Breast epithelium (tissue), 4 donors: ENCODE measurements at regions not wholly inside any gene's neighbourhood (a gene's known extent, or its start where the extent isn't known, plus 50 kb on each side); places are given as distances from the start of the nearest gene placed in this dataset.
A peak's percentile ranks its signal among the peaks of the same experiment; 100 is the strongest.

Source experiments
- DNase-seq, 2 donors: peaks; one replicate each; pipeline ENCODE4 v3.0.0-alpha.2; 2019; ENCODE audit warnings: low spot score in 2 of 2
- H3K27ac ChIP-seq, 2 donors: fragments of 200-600 bp; sonication (generic) in 1 of 2; one replicate each; pipeline ENCODE4 v1.5.1; 2016 to 2019; ENCODE audit warnings: mild to moderate bottlenecking in 1 of 2
- H3K27me3 ChIP-seq, 2 donors: fragments of 200-600 bp; sonication (generic) in 1 of 2; one replicate each; pipeline versions ENCODE4 v1.5.1 to v1.6.0; 2017 to 2019; ENCODE audit warnings: control low read depth in 1 of 2, mild to moderate bottlenecking in 1 of 2
- H3K36me3 ChIP-seq: fragments of 200-600 bp; one replicate; pipeline ENCODE4 v1.5.1; 2019
- H3K4me1 ChIP-seq, 2 donors: fragments of 200-600 bp; sonication (generic); one replicate each; pipeline ENCODE4 v1.5.1; 2016 to 2019; ENCODE audit warnings: control low read depth in 1 of 2
- H3K4me3 ChIP-seq, 3 donors: fragments of 200-600 bp; sonication (generic); 1 replicate in 2 of 3; 2 replicates in 1 of 3; pipeline ENCODE4 v1.5.1; 2016 to 2019; ENCODE audit warnings: mild to moderate bottlenecking in 3 of 3, moderate library complexity in 2 of 3
- H3K9me3 ChIP-seq, 2 donors: fragments of 200-600 bp; sonication (generic) in 1 of 2; one replicate each; pipeline ENCODE4 v1.5.1; 2016 to 2019; ENCODE audit warnings: control low read depth in 1 of 2
- CTCF ChIP-seq, 3 donors: fragments of 450-650 bp; IDR thresholded peaks; one replicate each; pipeline ENCODE4 v1.5.1; 2016 to 2017; ENCODE audit warnings: antibody characterized with exemption in 3 of 3, mild to moderate bottlenecking in 3 of 3, moderate library complexity in 3 of 3
- POLR2A ChIP-seq: fragments of 450-650 bp; IDR thresholded peaks from one replicate; pipeline ENCODE4 v1.6.1; 2016; ENCODE audit warnings: antibody characterized with exemption, mild to moderate bottlenecking, moderate library complexity
- POLR2AphosphoS5 ChIP-seq, 3 donors: sonication (generic); formaldehyde crosslinking; IDR thresholded peaks; one replicate each; pipeline ENCODE4 v1.6.1; 2017; ENCODE audit warnings: antibody characterized with exemption in 3 of 3
- intact Hi-C: fragments of 100-400 bp; cut with DNase I; formaldehyde crosslinking; loops from one replicate; pipeline ENCODE4 v1.15.1; 2023; ENCODE audit warnings: low total_unique reads

GRCh38 chr17:5705081-5705875 lies 121.0 kb upstream of the NLRP1 start:
- TF ChIP-seq POLR2AphosphoS5 (IDR thresholded peaks at IDR 0.05), result no peak
- no peak for TF ChIP-seq CTCF (IDR thresholded peaks at IDR 0.05)
- no peak for TF ChIP-seq POLR2A
- no peak overlapping the region for H3K4me3 ChIP-seq
- no peaks in the 10 kb centered on the region for H3K4me1 ChIP-seq
- intact Hi-C loops, result no loop called here
- no peaks in the 10 kb centered on the region for H3K36me3 ChIP-seq
- H3K27me3 ChIP-seq, result peaks cover 0 to 11% of the 10 kb centered on the region in 2 donors
- peaks cover 0 to 15% of the 10 kb centered on the region in 2 donors for H3K9me3 ChIP-seq
- no peak for DNase-seq
- no peak overlapping the region for H3K27ac ChIP-seq

- Histone ChIP-seq H3K36me3 (no peaks in the 10 kb centered on the region), H3K4me1 (no peaks in the 10 kb centered on the region), H3K4me3 (no peak overlapping the region), H3K27me3 (peaks cover 0 to 8% of the 10 kb centered on the region in 2 donors), H3K9me3 (peaks cover 0 to 15% of the 10 kb centered on the region in 2 donors), H3K27ac (no peak overlapping the region)
- no peak for DNase-seq
- intact Hi-C loops, result no loop called here
- TF ChIP-seq CTCF (IDR thresholded peaks at IDR 0.05) (no peak), POLR2AphosphoS5 (IDR thresholded peaks at IDR 0.05) (no peak), POLR2A (no peak)
Measured at GRCh38 chr17:5705876-5706576, 121.7 kb upstream of the NLRP1 start.

GRCh38 chr17:5706577-5707210 lies 122.4 kb upstream of the NLRP1 start:
- Histone ChIP-seq H3K4me1 (no peaks in the 10 kb centered on the region), H3K27ac (no peak overlapping the region), H3K27me3 (peaks cover 0 to 11% of the 10 kb centered on the region in 2 donors), H3K36me3 (no peaks in the 10 kb centered on the region), H3K4me3 (no peak overlapping the region), H3K9me3 (peaks cover 0 to 15% of the 10 kb centered on the region in 2 donors)
- no peak for TF ChIP-seq POLR2AphosphoS5 (IDR thresholded peaks at IDR 0.05)
- no peak for TF ChIP-seq POLR2A
- TF ChIP-seq CTCF (IDR thresholded peaks at IDR 0.05), result peak in 2 of 3 donors; percentile 25 to 41
- intact Hi-C loops, result no loop called here
- DNase-seq, result peak in 1 of 2 donors; percentile 60

GRCh38 chr17:5707482-5707881 lies 123.2 kb upstream of the NLRP1 start:
- H3K27me3 ChIP-seq, result peaks cover 0 to 18% of the 10 kb centered on the region in 2 donors
- no peaks in the 10 kb centered on the region for H3K36me3 ChIP-seq
- intact Hi-C loops, result no loop called here
- H3K27ac ChIP-seq, result no peak overlapping the region
- no peak for TF ChIP-seq CTCF (IDR thresholded peaks at IDR 0.05)
- no peak for TF ChIP-seq POLR2A
- no peak for TF ChIP-seq POLR2AphosphoS5 (IDR thresholded peaks at IDR 0.05)
- H3K9me3 ChIP-seq, result peaks cover 0 to 15% of the 10 kb centered on the region in 2 donors
- H3K4me1 ChIP-seq, result no peaks in the 10 kb centered on the region
- no peak for DNase-seq
- H3K4me3 ChIP-seq, result no peak overlapping the region

GRCh38 chr17:5708344-5708743 lies 124.0 kb upstream of the NLRP1 start:
- H3K27me3 ChIP-seq, result peaks cover 0 to 22% of the 10 kb centered on the region in 2 donors
- H3K27ac ChIP-seq, result no peak overlapping the region
- H3K9me3 ChIP-seq, result peaks cover 0 to 8% of the 10 kb centered on the region in 2 donors
- no peaks in the 10 kb centered on the region for H3K4me1 ChIP-seq
- intact Hi-C loops, result no loop called here
- H3K4me3 ChIP-seq, result no peak overlapping the region
- no peaks in the 10 kb centered on the region for H3K36me3 ChIP-seq
- no peak for TF ChIP-seq CTCF (IDR thresholded peaks at IDR 0.05)
- no peak for TF ChIP-seq POLR2AphosphoS5 (IDR thresholded peaks at IDR 0.05)
- TF ChIP-seq POLR2A, result no peak
- DNase-seq, result no peak
